ENCODE measurements at regions not wholly inside any gene's neighbourhood (a gene's known extent, or its start where the extent isn't known, plus 50 kb on each side); places are given as distances from the start of the nearest gene placed in this dataset.

DNA sequence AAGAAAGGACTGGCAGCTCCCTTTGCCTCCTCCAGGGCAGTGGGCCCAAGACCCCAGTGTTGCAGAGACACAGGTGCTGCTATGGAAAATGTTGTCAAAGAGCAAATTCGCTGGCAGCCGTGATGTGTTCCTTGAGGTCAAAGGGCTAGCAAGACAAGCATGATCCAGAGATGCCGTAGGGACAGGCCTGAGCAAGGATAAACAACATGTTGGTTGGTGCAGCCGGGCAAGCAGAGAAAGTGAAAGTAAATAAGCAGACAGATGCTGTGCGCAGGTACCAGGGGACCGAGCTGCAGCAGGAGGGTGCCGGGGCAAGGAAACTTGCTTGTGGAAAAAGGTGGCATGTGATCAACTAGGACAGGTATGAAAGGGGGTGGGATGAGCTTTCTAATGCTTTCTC, 125.5 kb upstream of the NECTIN1 start:
- H3K36me3 ChIP-seq (ENCODE audit: insufficient read depth, low read length): no peaks in the 10 kb centered on the region
- H3K79me2 ChIP-seq (ENCODE audit: control insufficient read depth, insufficient read depth, low read length, unreplicated experiment): no peaks in the 10 kb centered on the region
- no peak overlapping the region for H3K27ac ChIP-seq (ENCODE audit: low read depth, low read length)
- no peak overlapping the region for H2AFZ ChIP-seq (ENCODE audit: low read length, unreplicated experiment)
- H3K4me3 ChIP-seq (ENCODE audit: low read depth, low read length): no peak overlapping the region
- peaks cover 80% of the 10 kb centered on the region for H3K27me3 ChIP-seq (ENCODE audit: insufficient read depth, low read length)
- H3K4me1 ChIP-seq (ENCODE audit: control insufficient read depth, insufficient read depth, low read length, unreplicated experiment): no peaks in the 10 kb centered on the region

DNA sequence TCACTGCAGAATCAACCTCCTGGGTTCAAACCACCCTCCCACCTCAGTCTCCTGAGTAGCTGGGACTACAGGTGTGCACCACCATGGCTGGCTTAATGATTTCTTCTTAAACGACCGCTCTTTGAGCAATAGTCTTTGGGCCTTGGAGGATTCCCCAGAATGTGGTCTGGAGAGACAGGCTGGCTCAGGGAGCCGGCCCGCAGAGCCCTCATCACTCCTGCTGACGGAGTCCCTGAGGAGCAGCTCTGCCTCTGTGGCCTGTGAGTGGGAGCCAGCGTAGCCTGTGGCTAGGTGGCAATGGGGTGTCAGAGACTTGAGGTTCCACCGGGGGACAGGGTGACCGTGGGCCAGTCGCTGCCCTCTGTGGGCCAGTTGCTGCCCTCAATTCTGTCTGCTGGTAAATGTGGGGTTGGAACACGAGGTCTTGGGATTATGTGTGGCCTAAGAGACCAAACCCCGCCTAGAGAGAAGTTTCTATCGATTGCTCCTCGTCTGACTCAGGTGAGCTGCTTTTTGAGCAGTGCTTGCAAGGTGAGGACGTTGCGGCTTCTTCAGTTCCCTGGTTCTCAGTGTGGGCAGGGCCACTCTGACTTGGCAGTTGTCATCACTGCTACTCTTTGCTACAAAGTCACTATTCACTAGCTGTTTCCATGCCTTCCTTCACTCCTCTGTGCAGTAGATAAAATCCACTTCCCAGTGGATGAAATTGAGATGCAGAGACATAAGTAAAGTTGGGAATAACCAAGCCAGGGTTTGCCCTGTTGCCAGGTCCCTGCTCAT, 124.8 kb upstream of the NECTIN1 start:
- Histone ChIP-seq H2AFZ (ENCODE audit: low read length, unreplicated experiment) (no peak overlapping the region), H3K4me3 (ENCODE audit: low read depth, low read length) (no peak overlapping the region), H3K27ac (ENCODE audit: low read depth, low read length) (no peak overlapping the region), H3K4me1 (ENCODE audit: control insufficient read depth, insufficient read depth, low read length, unreplicated experiment) (no peaks in the 10 kb centered on the region), H3K79me2 (ENCODE audit: control insufficient read depth, insufficient read depth, low read length, unreplicated experiment) (no peaks in the 10 kb centered on the region), H3K36me3 (ENCODE audit: insufficient read depth, low read length) (no peaks in the 10 kb centered on the region), H3K27me3 (ENCODE audit: insufficient read depth, low read length) (peaks cover 72% of the 10 kb centered on the region)

GRCh38 chr11:119852741-119853140, 123.7 kb upstream of the NECTIN1 start:
- H3K27me3 ChIP-seq (ENCODE audit: insufficient read depth, low read length): peaks cover 62% of the 10 kb centered on the region

DNA sequence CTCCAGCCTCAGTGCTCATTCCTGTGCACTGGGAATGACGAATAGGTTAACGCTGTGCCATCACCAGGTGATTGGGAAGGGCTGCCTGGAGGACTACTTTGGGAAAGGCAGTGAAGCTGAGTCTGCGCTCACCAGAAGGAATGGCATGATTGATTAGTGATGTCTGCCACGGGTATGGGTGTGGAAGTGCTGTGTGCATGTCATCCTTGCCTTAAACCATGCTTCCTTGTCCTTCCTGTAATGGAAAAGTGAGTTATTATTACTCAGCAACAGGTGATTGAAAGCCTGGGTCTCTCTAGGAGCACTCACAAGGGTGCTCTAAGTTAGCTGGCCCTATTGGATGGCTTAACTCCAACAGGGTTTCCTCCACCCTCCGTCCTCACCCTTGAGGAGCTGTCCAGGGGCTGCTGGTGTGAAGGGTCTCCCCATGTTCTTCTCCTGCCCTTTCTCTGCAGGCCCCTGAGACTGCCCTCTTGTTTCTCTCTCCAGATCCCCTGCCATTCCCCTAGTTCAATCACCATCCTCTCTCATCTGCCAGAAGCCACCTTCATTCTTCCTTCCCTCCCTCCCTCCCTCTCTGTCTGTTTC, 121.9 kb upstream of the NECTIN1 start:
- no peak overlapping the region for H3K4me3 ChIP-seq (ENCODE audit: low read depth, low read length)
- H3K79me2 ChIP-seq (ENCODE audit: control insufficient read depth, insufficient read depth, low read length, unreplicated experiment): no peaks in the 10 kb centered on the region
- H3K27me3 ChIP-seq (ENCODE audit: insufficient read depth, low read length): peaks cover 47% of the 10 kb centered on the region
- H3K4me1 ChIP-seq (ENCODE audit: control insufficient read depth, insufficient read depth, low read length, unreplicated experiment): no peaks in the 10 kb centered on the region
- H2AFZ ChIP-seq (ENCODE audit: low read length, unreplicated experiment): no peak overlapping the region
- no peak overlapping the region for H3K27ac ChIP-seq (ENCODE audit: low read depth, low read length)
- H3K36me3 ChIP-seq (ENCODE audit: insufficient read depth, low read length): no peaks in the 10 kb centered on the region

More at GRCh38 chr11:119852741-119853140, 123.7 kb upstream of the NECTIN1 start:
- no peak overlapping the region for H3K27ac ChIP-seq (ENCODE audit: low read depth, low read length)
- H2AFZ ChIP-seq (ENCODE audit: low read length, unreplicated experiment): no peak overlapping the region
- no peaks in the 10 kb centered on the region for H3K4me1 ChIP-seq (ENCODE audit: control insufficient read depth, insufficient read depth, low read length, unreplicated experiment)
- no peaks in the 10 kb centered on the region for H3K36me3 ChIP-seq (ENCODE audit: insufficient read depth, low read length)
- H3K79me2 ChIP-seq (ENCODE audit: control insufficient read depth, insufficient read depth, low read length, unreplicated experiment): no peaks in the 10 kb centered on the region
- no peak overlapping the region for H3K4me3 ChIP-seq (ENCODE audit: low read depth, low read length)

DNA sequence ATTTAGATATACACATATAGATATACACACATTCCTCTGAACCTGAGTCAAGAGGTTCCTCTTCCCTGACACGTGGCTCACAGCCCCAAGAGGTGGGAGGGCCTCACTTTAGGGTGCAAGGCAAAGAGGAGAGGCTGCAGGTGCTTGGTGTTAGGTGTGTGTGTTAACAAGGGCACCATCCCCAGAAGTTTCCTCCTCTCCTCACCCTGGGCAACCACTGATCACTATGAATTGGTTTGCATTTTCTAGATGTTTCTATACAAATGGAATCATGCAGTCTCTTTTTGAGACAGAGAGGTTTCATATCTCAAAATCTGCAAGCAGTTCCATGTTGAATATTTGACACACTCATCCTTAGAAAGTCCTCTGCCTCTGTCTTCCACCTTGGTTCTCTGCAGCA, 120.9 kb upstream of the NECTIN1 start:
- Histone ChIP-seq H3K36me3 (ENCODE audit: insufficient read depth, low read length) (no peaks in the 10 kb centered on the region), H3K4me3 (ENCODE audit: low read depth, low read length) (no peak overlapping the region), H3K27me3 (ENCODE audit: insufficient read depth, low read length) (peaks cover 47% of the 10 kb centered on the region), H3K79me2 (ENCODE audit: control insufficient read depth, insufficient read depth, low read length, unreplicated experiment) (no peaks in the 10 kb centered on the region), H2AFZ (ENCODE audit: low read length, unreplicated experiment) (no peak overlapping the region), H3K4me1 (ENCODE audit: control insufficient read depth, insufficient read depth, low read length, unreplicated experiment) (no peaks in the 10 kb centered on the region), H3K27ac (ENCODE audit: low read depth, low read length) (no peak overlapping the region)

GRCh38 chr11:119847853-119848252, 118.9 kb upstream of the NECTIN1 start:
- Histone ChIP-seq H3K4me1 (ENCODE audit: control insufficient read depth, insufficient read depth, low read length, unreplicated experiment) (no peaks in the 10 kb centered on the region), H3K79me2 (ENCODE audit: control insufficient read depth, insufficient read depth, low read length, unreplicated experiment) (no peaks in the 10 kb centered on the region), H3K27me3 (ENCODE audit: insufficient read depth, low read length) (peaks cover 35% of the 10 kb centered on the region; the same call in 1 of the 2 replicates), H3K27ac (ENCODE audit: low read depth, low read length) (no peak overlapping the region), H3K36me3 (ENCODE audit: insufficient read depth, low read length) (no peaks in the 10 kb centered on the region), H2AFZ (ENCODE audit: low read length, unreplicated experiment) (no peak overlapping the region), H3K4me3 (ENCODE audit: low read depth, low read length) (no peak overlapping the region)

DNA sequence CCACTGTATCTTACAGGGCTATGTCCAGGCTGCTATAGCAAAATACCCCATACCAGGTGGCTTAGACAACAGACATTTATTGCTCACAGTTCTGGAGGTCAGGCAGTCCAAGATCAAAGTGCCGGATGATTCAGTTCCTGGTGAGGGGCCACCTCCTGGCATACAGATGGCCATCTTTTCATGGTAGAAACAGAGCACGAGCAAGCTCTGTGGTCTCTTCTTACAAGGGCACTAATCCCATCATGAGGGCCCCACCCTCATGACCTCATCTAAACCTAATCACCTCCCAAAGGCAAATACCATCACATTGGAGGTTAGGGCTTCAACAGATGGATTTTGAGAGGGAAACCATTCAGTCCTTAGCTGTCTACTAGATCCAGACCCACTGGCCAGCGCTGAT, 117.4 kb upstream of the NECTIN1 start:
- H3K4me1 ChIP-seq (ENCODE audit: control insufficient read depth, insufficient read depth, low read length, unreplicated experiment): no peaks in the 10 kb centered on the region
- H2AFZ ChIP-seq (ENCODE audit: low read length, unreplicated experiment): no peak overlapping the region
- no peaks in the 10 kb centered on the region for H3K79me2 ChIP-seq (ENCODE audit: control insufficient read depth, insufficient read depth, low read length, unreplicated experiment)
- no peak overlapping the region for H3K27ac ChIP-seq (ENCODE audit: low read depth, low read length)
- peaks cover 43% of the 10 kb centered on the region for H3K27me3 ChIP-seq (ENCODE audit: insufficient read depth, low read length)
- no peak overlapping the region for H3K4me3 ChIP-seq (ENCODE audit: low read depth, low read length)
- H3K36me3 ChIP-seq (ENCODE audit: insufficient read depth, low read length): no peaks in the 10 kb centered on the region

- H3K36me3 ChIP-seq (ENCODE audit: insufficient read depth, low read length): no peaks in the 10 kb centered on the region
- H3K4me3 ChIP-seq (ENCODE audit: low read depth, low read length): no peak overlapping the region
- H3K4me1 ChIP-seq (ENCODE audit: control insufficient read depth, insufficient read depth, low read length, unreplicated experiment): no peaks in the 10 kb centered on the region
- no peak overlapping the region for H2AFZ ChIP-seq (ENCODE audit: low read length, unreplicated experiment)
- peaks cover 47% of the 10 kb centered on the region for H3K27me3 ChIP-seq (ENCODE audit: insufficient read depth, low read length)
- H3K79me2 ChIP-seq (ENCODE audit: control insufficient read depth, insufficient read depth, low read length, unreplicated experiment): no peaks in the 10 kb centered on the region
- no peak overlapping the region for H3K27ac ChIP-seq (ENCODE audit: low read depth, low read length)
Measured at GRCh38 chr11:119845756-119846155, 116.8 kb upstream of the NECTIN1 start.

DNA sequence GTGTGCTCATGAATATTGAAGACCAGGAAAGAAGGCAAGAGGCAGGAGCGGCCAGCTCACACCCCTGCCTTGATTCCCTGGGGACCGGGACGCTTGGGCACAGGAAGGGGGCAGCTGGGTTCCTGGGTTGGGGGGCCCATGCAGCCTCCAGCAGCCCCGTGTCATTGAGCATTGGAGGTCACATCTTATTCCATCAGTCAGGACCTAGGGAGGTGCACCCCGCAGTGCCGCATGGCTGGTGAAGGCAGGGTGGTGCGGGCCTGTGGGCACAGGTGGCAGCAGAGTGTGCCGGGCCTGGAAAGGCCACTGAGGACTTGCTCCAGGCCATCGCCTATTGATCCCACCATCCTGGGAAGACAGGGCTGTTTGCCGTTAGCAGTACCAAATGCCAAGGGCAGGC, 116.3 kb upstream of the NECTIN1 start:
- Histone ChIP-seq H3K36me3 (ENCODE audit: insufficient read depth, low read length) (no peaks in the 10 kb centered on the region), H3K27me3 (ENCODE audit: insufficient read depth, low read length) (peaks cover 47% of the 10 kb centered on the region), H3K79me2 (ENCODE audit: control insufficient read depth, insufficient read depth, low read length, unreplicated experiment) (no peaks in the 10 kb centered on the region), H3K4me1 (ENCODE audit: control insufficient read depth, insufficient read depth, low read length, unreplicated experiment) (no peaks in the 10 kb centered on the region), H3K4me3 (ENCODE audit: low read depth, low read length) (no peak overlapping the region), H3K27ac (ENCODE audit: low read depth, low read length) (no peak overlapping the region), H2AFZ (ENCODE audit: low read length, unreplicated experiment) (no peak overlapping the region)

GRCh38 chr11:119844808-119845207, 115.8 kb upstream of the NECTIN1 start:
- Histone ChIP-seq H2AFZ (ENCODE audit: low read length, unreplicated experiment) (no peak overlapping the region), H3K4me1 (ENCODE audit: control insufficient read depth, insufficient read depth, low read length, unreplicated experiment) (no peaks in the 10 kb centered on the region), H3K36me3 (ENCODE audit: insufficient read depth, low read length) (no peaks in the 10 kb centered on the region), H3K27ac (ENCODE audit: low read depth, low read length) (no peak overlapping the region), H3K27me3 (ENCODE audit: insufficient read depth, low read length) (peaks cover 49% of the 10 kb centered on the region), H3K79me2 (ENCODE audit: control insufficient read depth, insufficient read depth, low read length, unreplicated experiment) (no peaks in the 10 kb centered on the region), H3K4me3 (ENCODE audit: low read depth, low read length) (no peak overlapping the region)

GRCh38 chr11:119843877-119844276, 114.9 kb upstream of the NECTIN1 start:
- H2AFZ ChIP-seq (ENCODE audit: low read length, unreplicated experiment): no peak overlapping the region
- H3K4me3 ChIP-seq (ENCODE audit: low read depth, low read length): no peak overlapping the region

More at GRCh38 chr11:119843877-119844276, 114.9 kb upstream of the NECTIN1 start:
- Histone ChIP-seq H3K36me3 (ENCODE audit: insufficient read depth, low read length) (no peaks in the 10 kb centered on the region), H3K27ac (ENCODE audit: low read depth, low read length) (no peak overlapping the region), H3K4me1 (ENCODE audit: control insufficient read depth, insufficient read depth, low read length, unreplicated experiment) (no peaks in the 10 kb centered on the region), H3K79me2 (ENCODE audit: control insufficient read depth, insufficient read depth, low read length, unreplicated experiment) (no peaks in the 10 kb centered on the region), H3K27me3 (ENCODE audit: insufficient read depth, low read length) (peaks cover 58% of the 10 kb centered on the region)

All from ACC112 (cell line).